CD4-positive, alpha-beta T cell treated with Interleukin-15 for 4 hours (primary cell): ENCODE measurements at regions not wholly inside any gene's neighbourhood (a gene's known extent, or its start where the extent isn't known, plus 50 kb on each side); places are given as distances from the start of the nearest gene placed in this dataset.
"Not testable (repeated sequence)": the region's sequence is repeated elsewhere in the genome, so short reads cannot be mapped to it uniquely, and the experiment has no call there.

Experiments used
- DNase-seq: peaks from one replicate; pipeline ENCODE4 v3.0.0-alpha.2; 2020; ENCODE audit warnings: low spot score

GRCh38 chr2:61675204-61675603, 137.0 kb upstream of the XPO1 start:
- DNase-seq, result no peak

DNA sequence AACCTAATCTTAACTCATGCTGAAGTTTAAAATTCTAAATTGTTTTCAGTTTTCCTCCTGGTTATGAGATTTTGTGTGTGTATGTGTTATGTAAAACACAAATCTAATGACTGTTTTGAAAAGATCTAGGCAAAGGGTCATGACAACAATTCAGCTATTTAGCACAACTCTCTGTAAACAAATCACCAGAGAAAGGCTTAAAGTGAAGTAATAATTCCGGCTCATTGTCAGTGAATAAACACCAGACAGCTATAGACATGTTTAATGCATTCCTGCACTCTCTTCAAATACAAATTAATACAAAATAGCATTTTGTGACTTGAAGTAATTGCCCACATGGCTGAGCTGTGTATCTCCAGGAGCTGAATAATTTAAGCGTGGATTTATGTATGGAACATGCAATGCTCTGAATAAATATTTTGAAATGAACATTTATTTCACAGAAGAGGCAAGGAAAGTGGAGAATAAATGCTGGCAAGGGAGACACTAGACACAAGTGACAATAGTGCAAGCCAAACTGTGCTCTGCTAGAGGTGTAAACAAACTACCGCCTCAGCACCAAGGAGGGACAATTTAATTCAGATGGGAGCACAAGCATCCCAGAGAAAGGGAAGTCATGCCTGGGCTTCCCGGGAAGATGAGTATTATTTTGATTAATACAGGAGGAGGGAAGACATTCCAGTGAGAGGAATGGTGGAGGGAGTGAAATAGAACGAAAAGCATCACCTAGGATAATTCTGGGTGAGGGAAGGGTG, 133.6 kb upstream of the XPO1 start:
- no peak for DNase-seq

DNA sequence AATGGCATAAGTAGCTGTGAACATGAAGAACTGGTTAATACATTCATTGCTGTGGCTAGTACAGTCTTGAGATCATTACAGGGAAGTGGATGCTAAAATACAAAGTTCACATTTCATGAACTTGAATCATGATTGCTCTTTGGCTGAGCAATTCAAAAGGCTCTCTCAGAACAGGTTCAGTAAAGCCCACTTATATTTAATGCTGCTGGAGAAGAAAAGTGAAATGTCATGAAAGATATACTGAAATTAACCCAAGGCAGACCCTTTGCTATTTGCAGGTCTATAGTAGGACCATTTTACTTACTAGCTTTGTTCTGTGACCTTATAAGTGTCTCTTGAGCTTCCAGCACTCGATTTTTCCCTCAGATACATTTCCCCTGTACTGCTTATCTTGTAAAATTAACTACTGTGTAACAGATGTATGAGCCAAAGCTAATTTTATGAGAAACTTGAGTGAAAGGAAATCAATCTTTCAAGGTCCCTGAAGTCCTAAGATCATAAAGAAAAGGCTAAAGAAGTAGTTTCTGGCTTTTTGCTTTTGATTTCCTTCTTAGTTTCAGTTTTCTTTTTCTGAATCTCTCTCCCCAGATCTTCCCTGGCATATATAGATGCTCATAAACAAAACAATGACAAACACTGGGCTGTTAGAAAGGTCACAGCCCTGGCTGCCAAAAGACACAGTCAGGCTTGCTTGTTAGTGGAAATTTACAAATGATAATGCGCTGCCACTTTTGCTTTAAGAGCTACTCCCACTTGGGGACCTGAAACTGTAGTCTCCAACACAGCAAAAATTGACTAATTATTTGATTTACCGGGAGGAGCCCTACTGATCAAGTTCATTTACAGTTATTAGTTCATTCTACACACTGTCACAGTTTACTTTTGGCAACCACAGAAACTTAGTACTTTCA, 132.7 kb upstream of the XPO1 start:
- peak; percentile 51 for DNase-seq

- no peak for DNase-seq
Observed at GRCh38 chr2:61664190-61664589, 126.0 kb upstream of the XPO1 start.

- peak; percentile 19 for DNase-seq
Observed at GRCh38 chr2:61662990-61663389, 124.8 kb upstream of the XPO1 start.

DNA sequence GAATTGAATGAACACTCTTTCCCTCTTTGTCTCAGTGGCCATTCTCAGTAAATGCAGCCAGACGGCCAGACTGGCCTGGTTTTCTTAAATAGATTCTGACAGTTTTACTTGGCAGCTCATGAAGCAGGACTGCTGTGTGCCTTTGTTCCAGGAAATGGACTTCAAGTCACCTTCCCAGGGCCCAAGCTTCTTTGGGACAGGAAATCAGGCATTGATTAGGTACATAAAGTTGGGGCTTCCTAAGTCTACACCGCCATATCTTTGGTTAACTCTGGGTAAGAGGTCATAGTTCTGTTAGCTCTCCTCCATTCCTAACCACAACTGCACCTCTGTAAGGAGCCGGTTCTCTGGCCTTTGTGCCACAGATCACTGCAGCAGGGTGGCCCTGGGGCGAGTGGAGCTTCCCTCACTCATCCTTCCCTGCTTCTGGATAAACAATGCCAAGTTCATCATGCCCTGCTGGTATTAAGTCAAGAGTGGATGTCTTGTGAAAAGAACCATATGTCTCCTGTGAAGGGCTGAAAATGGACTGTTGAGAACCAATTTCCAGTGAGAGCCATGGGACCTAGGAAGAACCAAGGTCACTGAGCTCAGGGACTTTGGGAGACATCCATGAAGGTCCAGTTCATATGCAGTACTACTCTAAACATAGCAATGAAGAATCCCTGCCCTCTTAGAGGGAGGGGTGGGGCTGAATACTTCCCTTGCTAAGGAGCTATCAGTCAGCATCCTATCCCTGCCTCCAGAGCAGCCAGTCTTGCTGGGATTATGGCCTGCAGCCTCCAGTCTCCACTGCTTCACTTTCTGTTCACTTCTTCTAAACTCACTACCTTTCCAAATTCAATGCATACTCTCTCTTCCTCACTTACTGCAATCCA, 122.6 kb upstream of the XPO1 start:
- DNase-seq, result no peak

DNA sequence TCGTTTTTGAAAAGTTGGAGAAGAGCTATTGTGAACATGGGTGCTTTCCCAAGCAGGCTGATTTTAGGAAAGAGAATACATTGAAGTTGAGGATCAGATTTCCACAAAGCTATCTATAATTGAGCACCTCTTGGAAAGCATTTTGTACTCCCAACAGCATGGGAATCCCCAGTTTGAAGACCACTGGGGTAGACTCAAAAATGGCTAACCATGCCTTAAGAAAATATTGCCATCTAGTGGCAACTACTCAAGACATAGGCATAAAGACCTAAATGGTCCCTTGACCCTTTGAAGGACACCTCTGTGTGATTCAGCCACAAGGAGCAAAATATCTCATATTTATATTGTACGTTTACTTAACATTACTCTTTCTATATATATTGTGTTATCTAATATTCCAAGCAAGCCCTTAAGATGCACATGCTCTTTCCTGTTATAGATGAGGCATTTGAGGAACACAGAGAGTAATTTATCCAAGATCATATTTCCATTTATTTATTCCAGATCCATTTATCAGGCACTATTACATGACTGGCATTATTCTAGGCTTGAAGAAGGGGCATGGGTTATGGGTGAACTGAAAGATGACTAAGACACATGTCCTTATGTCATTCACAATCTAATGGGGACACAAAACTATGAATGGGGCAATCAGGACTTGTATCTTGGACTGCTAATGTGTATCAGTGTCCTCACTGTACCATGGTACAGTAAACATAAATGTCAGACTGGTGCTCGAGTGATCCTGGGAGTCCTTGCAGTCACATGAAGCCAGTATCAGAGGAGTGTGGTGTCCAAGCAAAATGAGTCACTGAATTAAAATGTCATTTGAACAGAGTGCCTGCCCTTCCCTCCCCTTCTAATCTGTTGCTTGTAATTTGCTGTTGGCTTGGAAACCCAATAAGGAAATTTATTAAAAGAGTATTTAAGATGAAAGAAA, 121.0 kb upstream of the XPO1 start:
- DNase-seq, result peak; percentile 23

DNA sequence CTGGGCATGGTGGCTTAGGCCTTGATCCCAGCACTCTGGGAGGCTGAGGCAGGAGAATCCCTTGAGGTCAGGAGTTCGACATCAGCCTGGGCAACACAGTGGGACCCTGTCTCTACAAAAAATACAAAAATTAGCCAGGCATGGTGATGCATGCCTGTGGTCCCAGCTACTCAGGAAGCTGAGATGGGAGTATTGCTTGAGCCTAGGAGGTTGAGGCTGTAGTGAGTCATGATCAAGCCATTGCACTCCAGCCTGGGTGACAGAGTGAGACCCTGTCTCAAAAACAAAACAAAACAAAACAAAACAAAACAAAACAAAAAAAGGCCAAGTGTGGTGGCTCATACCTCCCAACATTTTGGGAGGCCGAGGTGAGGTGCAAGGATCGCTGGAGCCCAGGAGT, 111.8 kb upstream of the XPO1 start:
- not testable (repeated sequence) for DNase-seq

GRCh38 chr2:61649021-61649420, 110.9 kb upstream of the XPO1 start:
- no peak for DNase-seq

DNA sequence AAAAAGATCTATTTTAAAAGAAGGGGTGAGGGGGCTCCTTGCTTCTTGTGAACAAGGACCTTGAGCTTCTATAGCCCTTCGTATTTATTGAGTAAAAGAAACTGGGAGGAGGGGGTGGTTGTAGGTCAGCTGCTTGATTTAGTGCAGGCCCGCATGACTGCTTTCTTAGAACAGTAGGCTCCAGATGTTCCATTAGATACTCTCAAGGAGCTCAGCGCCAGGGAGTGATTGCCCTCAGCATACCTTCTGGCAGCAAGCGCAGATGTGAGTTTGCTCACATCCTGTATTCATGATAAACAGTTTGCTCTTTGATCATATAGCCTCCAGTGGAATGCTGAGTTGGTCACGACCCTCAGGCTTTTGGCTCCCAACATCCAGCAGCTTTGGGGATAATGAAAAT, 108.9 kb upstream of the XPO1 start:
- no peak for DNase-seq

- DNase-seq, result no peak
Observed at GRCh38 chr2:61645911-61646310, 107.8 kb upstream of the XPO1 start.

DNA sequence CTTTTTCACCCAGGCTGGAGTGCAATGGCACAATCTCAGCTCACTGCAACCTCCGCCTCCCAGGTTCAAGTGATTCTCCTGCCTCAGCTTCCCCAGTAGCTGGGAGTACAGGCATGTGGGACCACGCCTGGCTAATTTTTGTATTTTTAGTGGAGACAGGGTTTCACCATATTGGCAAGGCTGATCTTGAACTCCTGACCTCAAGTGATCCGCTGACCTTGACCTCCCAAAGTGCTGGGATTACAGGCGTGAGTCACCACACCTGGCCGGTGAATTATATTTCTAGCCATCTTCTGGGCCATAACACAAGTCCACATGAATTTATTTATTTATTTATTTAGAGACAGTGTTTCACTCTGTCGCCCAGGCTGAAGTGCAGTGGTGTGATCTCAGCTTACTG, 105.0 kb upstream of the XPO1 start:
- DNase-seq, result not testable (repeated sequence)

GRCh38 chr2:61640406-61640805, 102.2 kb upstream of the XPO1 start:
- DNase-seq, result no peak

- no peak for DNase-seq
Observed at GRCh38 chr2:61639721-61640120, 101.6 kb upstream of the XPO1 start.

DNA sequence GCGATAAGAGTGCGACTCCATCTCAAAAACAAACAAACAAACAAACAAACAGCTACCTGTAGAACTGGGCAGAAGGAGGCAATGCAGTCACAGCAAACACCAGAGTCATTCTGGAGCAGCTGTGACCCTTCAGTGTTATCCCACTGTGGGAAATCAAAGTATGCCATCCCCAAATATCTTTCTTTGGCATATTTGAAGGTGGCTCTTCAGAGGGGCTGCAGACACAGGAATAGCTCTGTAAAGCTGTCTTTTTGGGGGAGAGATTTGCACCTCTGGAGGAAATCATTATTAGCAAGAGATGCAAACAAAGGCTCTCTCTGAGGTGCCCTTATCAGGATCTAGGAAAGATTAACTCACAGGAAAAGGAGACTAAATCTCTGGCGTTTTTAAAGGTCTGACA, 98.5 kb upstream of the XPO1 start:
- DNase-seq, result no peak

DNA sequence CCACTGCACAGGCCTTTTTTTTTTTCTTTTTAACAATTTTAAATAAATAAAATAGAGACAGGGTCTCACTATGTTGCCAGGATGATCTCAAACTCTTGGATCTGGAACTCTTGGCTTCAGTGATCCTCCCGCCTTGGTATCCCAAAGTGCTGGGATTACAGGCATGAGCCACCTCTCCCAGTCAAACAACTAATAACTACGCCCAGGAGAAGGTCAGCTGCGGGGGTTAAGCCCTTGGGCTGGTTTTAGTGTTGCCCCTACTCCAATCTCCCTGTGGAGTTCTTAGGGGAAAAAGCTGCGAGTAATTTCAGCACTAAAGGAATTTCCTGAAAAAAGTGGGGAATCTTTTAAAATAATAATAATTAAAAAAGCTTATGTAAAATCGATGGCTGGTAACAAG, 96.4 kb upstream of the XPO1 start:
- DNase-seq, result no peak

- no peak for DNase-seq
Observed at GRCh38 chr2:61633250-61633649, 95.1 kb upstream of the XPO1 start.

DNA sequence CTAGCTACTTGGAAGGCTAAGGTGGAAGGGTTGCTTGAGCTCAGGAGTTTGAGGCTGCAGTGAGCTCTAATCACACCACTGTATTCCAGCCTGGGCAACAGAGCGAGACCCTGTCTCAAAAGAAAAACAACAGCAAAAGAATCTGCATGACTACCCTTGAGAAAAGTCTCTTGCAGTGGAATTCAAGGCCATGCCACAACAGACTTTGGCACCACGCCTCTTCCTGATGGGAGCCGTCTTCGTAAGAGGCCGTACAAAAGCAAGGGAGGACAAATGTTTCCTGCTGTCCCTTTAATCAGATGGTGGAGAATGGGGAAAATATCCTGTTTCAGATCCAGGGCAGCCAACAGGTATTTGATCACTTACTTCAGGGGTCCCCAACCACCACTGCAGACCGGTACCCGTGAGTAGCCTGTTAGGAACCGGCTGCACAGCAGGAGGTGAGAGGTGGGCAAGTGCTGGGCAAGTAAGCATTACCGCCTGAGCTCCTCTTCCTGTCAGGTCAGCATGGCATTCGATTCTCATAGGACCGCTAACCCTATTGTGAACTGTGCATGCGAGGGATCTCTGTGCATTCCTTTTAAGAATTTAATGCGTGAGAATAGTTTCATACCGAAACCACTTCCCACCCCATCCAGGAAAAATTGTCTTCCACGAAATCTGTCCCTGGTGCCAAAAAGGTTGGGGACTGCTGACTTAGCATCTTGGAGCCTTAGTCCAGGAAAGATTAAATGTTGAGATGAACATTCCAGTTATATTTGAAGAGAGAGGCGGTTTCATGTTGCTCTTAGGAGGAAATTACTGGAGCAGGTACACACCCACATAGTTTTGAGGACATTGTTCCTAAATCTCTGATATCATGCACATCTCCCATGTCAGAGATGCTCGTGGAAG, 94.4 kb upstream of the XPO1 start:
- no peak for DNase-seq

- DNase-seq, result no peak
Observed at GRCh38 chr2:61631321-61631720, 93.2 kb upstream of the XPO1 start.

DNA sequence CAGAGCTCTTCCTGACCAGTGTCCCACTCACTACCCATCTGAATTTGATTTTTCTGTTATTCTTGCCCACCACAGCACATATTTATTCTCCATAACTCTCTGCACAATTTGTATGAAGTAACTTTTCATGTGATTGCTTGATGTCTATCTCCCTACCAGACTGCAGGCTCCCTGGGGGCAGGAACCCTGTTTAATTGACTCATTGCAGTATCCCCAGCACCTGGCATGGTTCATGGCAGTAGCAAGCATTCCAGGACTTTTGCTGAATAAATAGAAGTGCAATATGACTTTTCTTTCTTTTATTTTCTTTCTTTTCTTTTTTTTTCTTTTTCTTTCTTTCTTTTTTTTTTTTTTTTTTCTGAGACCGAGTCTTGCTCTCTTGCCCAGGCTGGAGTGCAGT, 88.7 kb upstream of the XPO1 start:
- no peak for DNase-seq
